Transverse colon (tissue), 3 donors: ENCODE measurements at regions not wholly inside any gene's neighbourhood (a gene's known extent, or its start where the extent isn't known, plus 50 kb on each side); places are given as distances from the start of the nearest gene placed in this dataset.

Source experiments
- CTCF ChIP-seq, 5 experiments: fragments of 200-600 bp in 3 of 5; fragments of 450-650 bp in 2 of 5; sonication (generic) in 3 of 5; IDR thresholded peaks; 1 replicate in 2 of 5; 2 replicates in 3 of 5; pipeline ENCODE4 v1.5.1; 2016 to 2017; ENCODE audit warnings: antibody characterized with exemption in 5 of 5, inconsistent platforms in 3 of 5, mild to moderate bottlenecking in 2 of 5, moderate library complexity in 1 of 5
- EP300 ChIP-seq: sonication (generic); formaldehyde crosslinking; IDR thresholded peaks from one replicate; pipeline ENCODE4 v1.6.1; 2017; ENCODE audit warnings: antibody characterized with exemption, low read depth

- TF ChIP-seq CTCF (IDR thresholded peaks at IDR 0.05) = no peak
- TF ChIP-seq EP300 = no peak
Measured at GRCh38 chr4:156060661-156061060, 107.0 kb upstream of the CTSO start.
